ENCODE measurements at regions not wholly inside any gene's neighbourhood (a gene's known extent, or its start where the extent isn't known, plus 50 kb on each side); places are given as distances from the start of the nearest gene placed in this dataset.
"Not testable (repeated sequence)": the region's sequence is repeated elsewhere in the genome, so short reads cannot be mapped to it uniquely, and the experiment has no call there.

DNA sequence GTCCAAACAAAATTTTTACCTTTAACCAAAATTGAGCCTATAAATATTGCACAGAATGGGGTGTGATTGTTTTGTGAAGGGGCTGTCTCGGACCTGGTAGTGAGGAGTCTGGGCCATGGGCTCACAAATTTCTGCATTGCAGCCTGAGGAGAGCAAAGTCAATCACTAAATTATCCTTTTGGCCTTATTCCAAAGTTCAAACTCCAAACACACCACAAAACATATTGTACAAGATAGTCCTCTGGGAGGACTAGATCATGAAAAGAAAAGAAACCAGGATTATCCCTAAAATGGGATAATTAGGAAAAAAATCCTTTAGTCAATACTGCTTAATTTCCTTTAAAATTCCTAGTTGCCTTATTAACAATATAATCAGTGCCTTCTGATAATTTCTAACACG, 115.5 kb downstream of the BUB3 start:
- no peak overlapping the region for H3K4me3 ChIP-seq (ENCODE audit: low read depth, low read length)
- TF ChIP-seq, protein P1, sequence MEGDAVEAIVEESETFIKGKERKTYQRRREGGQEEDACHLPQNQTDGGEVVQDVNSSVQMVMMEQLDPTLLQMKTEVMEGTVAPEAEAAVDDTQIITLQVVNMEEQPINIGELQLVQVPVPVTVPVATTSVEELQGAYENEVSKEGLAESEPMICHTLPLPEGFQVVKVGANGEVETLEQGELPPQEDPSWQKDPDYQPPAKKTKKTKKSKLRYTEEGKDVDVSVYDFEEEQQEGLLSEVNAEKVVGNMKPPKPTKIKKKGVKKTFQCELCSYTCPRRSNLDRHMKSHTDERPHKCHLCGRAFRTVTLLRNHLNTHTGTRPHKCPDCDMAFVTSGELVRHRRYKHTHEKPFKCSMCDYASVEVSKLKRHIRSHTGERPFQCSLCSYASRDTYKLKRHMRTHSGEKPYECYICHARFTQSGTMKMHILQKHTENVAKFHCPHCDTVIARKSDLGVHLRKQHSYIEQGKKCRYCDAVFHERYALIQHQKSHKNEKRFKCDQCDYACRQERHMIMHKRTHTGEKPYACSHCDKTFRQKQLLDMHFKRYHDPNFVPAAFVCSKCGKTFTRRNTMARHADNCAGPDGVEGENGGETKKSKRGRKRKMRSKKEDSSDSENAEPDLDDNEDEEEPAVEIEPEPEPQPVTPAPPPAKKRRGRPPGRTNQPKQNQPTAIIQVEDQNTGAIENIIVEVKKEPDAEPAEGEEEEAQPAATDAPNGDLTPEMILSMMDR (conservative IDR thresholded peaks at IDR 0.05; ENCODE audit: low read depth, low read length): no peak
- DNase-seq (ENCODE audit: low read depth): no peak

DNA sequence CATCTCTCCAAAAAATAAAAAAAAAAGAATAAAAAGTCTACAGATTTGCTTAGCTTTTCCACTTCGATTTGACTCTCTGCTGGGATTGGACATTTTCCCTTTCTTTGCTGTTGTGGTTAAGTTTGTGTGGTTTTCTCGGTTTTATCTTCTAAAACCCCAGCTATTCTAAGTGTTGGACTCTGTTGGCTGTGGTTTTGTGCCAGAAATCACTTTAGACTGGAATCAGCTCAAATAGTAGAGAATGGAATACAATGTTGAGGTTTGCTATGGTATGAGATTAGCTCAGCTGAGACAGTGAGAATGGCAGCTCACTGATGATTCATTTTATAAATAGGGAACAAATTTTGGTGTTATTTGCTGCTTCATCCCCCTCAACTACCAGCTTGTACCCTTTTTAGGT, 116.0 kb downstream of the BUB3 start:
- peak; percentile 60 for DNase-seq (ENCODE audit: low read depth)
- H3K4me3 ChIP-seq (ENCODE audit: low read depth, low read length): no peak overlapping the region
- TF ChIP-seq, protein P1 (conservative IDR thresholded peaks at IDR 0.05; ENCODE audit: low read depth, low read length): no peak

DNA sequence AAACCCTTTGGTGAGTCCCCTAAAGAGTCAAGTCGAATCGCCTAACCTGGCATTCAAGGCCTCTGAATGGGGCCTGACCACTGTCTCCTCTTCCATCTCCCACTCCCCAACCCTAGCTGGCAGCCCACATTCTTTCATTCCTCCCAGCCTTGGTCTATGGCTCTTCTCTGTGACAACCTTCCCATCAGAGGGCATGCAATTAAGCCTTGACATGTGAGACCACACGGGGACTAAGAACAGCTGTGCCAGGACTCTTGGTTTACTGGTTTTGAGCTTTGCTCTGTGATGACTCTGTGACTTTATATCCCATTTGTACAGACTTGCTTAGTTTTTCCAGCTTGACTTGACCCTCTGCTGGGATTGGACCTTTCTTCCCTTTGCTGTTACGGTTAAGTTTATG, 116.6 kb downstream of the BUB3 start:
- H3K4me3 ChIP-seq (ENCODE audit: low read depth, low read length): no peak overlapping the region
- TF ChIP-seq, protein P1 (conservative IDR thresholded peaks at IDR 0.05; ENCODE audit: low read depth, low read length): no peak
- no peak for DNase-seq (ENCODE audit: low read depth)

DNA sequence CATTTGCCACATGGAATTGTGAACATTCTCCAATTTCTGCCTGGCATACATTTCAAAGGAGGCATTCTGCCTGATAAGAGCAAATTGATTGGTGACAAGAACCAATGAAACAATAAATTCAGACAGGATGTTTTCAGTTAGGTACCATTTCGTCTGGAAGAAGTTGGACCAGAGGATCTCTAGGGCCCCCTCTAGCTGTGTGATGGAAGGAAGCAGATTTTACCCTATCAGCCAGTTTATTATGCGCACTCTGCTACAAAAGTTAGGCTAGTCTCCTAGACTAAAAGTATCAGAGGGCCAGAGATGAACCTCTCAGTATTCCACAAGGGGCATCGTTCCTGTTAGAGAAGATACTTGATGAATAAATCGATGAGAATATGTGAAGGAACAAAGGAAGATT, 118.0 kb downstream of the BUB3 start:
- no peak overlapping the region for H3K4me3 ChIP-seq (ENCODE audit: low read depth, low read length)
- DNase-seq (ENCODE audit: low read depth): peak; percentile 5
- TF ChIP-seq, protein P1 (conservative IDR thresholded peaks at IDR 0.05; ENCODE audit: low read depth, low read length): peak; percentile 32

DNA sequence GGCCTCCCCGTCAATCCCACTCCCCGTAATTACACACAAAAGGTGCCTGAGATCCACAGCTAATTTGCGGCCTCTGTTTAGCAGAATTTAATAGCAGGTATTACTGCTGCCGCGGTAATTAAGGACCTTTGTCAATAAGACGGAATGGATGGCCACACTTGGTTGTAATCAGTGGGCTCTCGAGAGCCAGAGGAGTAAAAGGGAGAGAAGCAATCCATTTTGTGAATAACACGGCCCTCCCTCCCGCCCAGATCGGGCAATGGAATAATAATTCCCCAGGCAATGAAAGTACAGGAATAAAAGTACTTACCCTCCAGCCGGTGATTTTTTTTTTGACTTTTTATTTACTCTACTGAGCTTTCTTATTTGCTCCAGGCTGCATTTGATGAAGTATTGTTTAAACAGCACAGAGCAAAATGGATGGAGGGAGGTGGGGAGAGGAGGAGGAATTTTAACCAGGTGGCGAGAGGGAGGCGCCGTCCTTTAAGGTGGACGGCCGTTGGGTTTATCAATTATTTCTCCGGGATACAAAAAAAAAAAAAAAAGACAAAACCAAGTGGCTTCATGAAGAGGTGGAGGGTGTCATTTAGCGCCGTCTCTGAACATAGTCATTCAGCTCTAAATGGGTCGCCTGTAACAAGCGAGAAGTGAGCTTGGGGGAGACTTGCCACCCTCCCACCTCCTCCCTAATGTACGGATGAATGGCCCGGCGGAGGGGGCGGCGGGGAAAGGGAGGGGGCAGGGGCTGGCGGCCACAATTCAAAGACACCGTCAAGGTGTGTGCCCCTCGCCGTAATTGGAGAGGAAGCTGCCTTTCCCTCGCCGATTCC, 120.3 kb downstream of the BUB3 start:
- no peak overlapping the region for H3K4me3 ChIP-seq (ENCODE audit: low read depth, low read length)
- TF ChIP-seq, protein P1 (conservative IDR thresholded peaks at IDR 0.05; ENCODE audit: low read depth, low read length): no peak
- no peak for DNase-seq (ENCODE audit: low read depth)

DNA sequence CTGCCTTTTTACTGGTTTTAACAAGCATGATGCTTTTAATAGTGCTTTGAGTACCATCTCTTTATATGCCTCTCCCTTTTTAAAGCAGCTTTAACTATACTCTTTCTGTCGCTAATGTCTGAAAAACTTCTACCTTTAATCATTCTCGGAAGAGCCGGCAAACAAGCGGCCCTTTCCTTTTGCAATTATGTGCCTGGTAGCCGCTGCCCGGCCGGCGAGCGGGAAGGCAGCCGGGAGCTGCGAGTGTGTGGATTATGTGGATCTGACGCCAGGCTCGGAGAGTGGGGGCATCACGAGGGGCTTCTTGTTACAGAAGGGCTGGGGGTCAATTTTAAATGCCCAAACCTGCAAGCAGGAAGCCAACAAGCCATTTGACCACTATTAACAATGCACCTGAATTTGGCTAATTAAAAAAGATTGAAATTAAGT, 120.9 kb downstream of the BUB3 start:
- no peak for DNase-seq (ENCODE audit: low read depth)
- H3K4me3 ChIP-seq (ENCODE audit: low read depth, low read length): no peak overlapping the region
- TF ChIP-seq, protein P1 (conservative IDR thresholded peaks at IDR 0.05; ENCODE audit: low read depth, low read length): no peak

DNA sequence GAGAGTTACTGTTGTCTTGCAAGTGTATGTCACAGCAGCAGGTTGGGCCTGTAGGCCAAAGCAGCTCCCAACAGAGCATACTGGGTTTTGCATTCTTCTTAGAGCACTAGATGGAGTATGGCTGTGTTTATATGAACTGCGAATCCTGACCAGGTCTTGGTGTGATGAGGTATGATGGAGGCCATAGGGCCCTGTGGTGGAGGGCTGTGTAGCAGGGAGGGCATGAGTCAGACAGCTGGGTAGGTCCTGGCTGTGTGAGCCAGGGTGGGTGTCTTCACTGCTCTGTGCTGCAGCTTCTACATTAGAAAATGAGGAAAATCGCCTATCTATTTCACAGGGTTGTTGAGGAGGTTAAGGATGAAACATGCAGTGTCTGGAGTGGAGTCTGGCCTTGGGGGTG, 124.2 kb downstream of the BUB3 start:
- no peak for DNase-seq (ENCODE audit: low read depth)
- TF ChIP-seq, protein P1 (conservative IDR thresholded peaks at IDR 0.05; ENCODE audit: low read depth, low read length): no peak

DNA sequence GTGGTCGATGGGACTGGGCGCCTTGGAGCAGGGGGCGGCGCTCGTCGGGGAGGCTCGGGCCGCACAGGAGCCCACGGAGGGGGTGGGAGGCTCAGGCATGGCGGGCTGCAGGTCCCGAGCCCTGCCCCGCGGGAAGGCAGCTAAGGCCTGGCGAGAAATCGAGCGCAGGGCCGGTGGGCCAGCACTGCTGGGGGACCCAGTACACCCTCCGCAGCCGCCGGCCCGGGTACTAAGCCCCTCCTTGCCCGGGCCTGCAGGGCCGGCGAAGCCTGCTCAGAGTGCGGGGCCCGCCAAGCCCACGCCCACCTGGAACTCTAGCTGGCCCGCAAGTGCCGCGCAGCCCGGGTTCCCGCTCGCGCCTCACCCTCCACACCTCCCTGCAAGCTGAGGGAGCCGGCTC, 129.2 kb downstream of the BUB3 start:
- not testable (repeated sequence) for DNase-seq (ENCODE audit: low read depth)

More for the DNA sequence above, 124.2 kb downstream of the BUB3 start:
- no peak overlapping the region for H3K4me3 ChIP-seq (ENCODE audit: low read depth, low read length)

More for the DNA sequence above, 129.2 kb downstream of the BUB3 start:
- H3K4me3 ChIP-seq (ENCODE audit: low read depth, low read length): not testable (repeated sequence)
